ENCODE measurements at regions not wholly inside any gene's neighbourhood (a gene's known extent, or its start where the extent isn't known, plus 50 kb on each side); places are given as distances from the start of the nearest gene placed in this dataset.
"Not testable (repeated sequence)": the region's sequence is repeated elsewhere in the genome, so short reads cannot be mapped to it uniquely, and the experiment has no call there.

GRCh38 chr14:46417066-46417465, 234.5 kb downstream of the RPL10L start:
- H3K36me3 ChIP-seq (ENCODE audit: insufficient read depth, low read length), result no peaks in the 10 kb centered on the region
- no peak for TF ChIP-seq CTCF (IDR thresholded peaks at IDR 0.05; ENCODE audit: extremely low read depth, low read depth, low read length)
- H4K20me1 ChIP-seq (ENCODE audit: insufficient read depth, low read length), result no peaks in the 10 kb centered on the region

GRCh38 chr14:46404865-46405811, 246.4 kb downstream of the RPL10L start:
- Histone ChIP-seq H2AFZ (ENCODE audit: low read length) (no peak overlapping the region), H3K27ac (ENCODE audit: low read depth, low read length) (no peak overlapping the region), H3K4me3 (ENCODE audit: insufficient read depth, low read length) (no peak overlapping the region), H3K9me3 (ENCODE audit: low read depth, low read length) (peaks cover 2% of the 10 kb centered on the region), H3K27me3 (ENCODE audit: insufficient read depth, low read length) (no peaks in the 10 kb centered on the region), H3K4me1 (ENCODE audit: insufficient read depth, low read length) (no peaks in the 10 kb centered on the region), H3K4me2 (ENCODE audit: insufficient read depth, low read length) (no peak overlapping the region), H3K36me3 (ENCODE audit: insufficient read depth, low read length) (no peaks in the 10 kb centered on the region), H4K20me1 (ENCODE audit: insufficient read depth, low read length) (no peaks in the 10 kb centered on the region), H3K79me2 (ENCODE audit: insufficient read depth, low read length) (no peaks in the 10 kb centered on the region)
- no peak for DNase-seq (ENCODE audit: insufficient read length, low spot score, missing footprints)
- TF ChIP-seq CTCF (IDR thresholded peaks at IDR 0.05; ENCODE audit: extremely low read depth, low read depth, low read length), result no peak

More at GRCh38 chr14:46417066-46417465, 234.5 kb downstream of the RPL10L start:
- H3K9me3 ChIP-seq (ENCODE audit: low read depth, low read length), result no peaks in the 10 kb centered on the region
- no peak overlapping the region for H3K4me3 ChIP-seq (ENCODE audit: insufficient read depth, low read length)
- no peak overlapping the region for H3K27ac ChIP-seq (ENCODE audit: low read depth, low read length)
- no peaks in the 10 kb centered on the region for H3K4me1 ChIP-seq (ENCODE audit: insufficient read depth, low read length)
- no peaks in the 10 kb centered on the region for H3K79me2 ChIP-seq (ENCODE audit: insufficient read depth, low read length)
- no peak overlapping the region for H3K4me2 ChIP-seq (ENCODE audit: insufficient read depth, low read length)
- no peak for DNase-seq (ENCODE audit: insufficient read length, low spot score, missing footprints)
- H3K27me3 ChIP-seq (ENCODE audit: insufficient read depth, low read length), result no peaks in the 10 kb centered on the region
- H2AFZ ChIP-seq (ENCODE audit: low read length), result no peak overlapping the region

- not testable (repeated sequence) for H3K4me2 ChIP-seq (ENCODE audit: insufficient read depth, low read length); H4K20me1 ChIP-seq (ENCODE audit: insufficient read depth, low read length); H2AFZ ChIP-seq (ENCODE audit: low read length); H3K79me2 ChIP-seq (ENCODE audit: insufficient read depth, low read length); DNase-seq (ENCODE audit: insufficient read length, low spot score, missing footprints); H3K36me3 ChIP-seq (ENCODE audit: insufficient read depth, low read length); H3K4me3 ChIP-seq (ENCODE audit: insufficient read depth, low read length); H3K27me3 ChIP-seq (ENCODE audit: insufficient read depth, low read length); H3K9me3 ChIP-seq (ENCODE audit: low read depth, low read length); H3K4me1 ChIP-seq (ENCODE audit: insufficient read depth, low read length); H3K27ac ChIP-seq (ENCODE audit: low read depth, low read length)
These were observed 249.4 kb downstream of the RPL10L start for GRCh38 chr14:46402001-46402690.

- Histone ChIP-seq H3K9me3 (ENCODE audit: low read depth, low read length) (no peaks in the 10 kb centered on the region), H3K36me3 (ENCODE audit: insufficient read depth, low read length) (no peaks in the 10 kb centered on the region), H3K4me1 (ENCODE audit: insufficient read depth, low read length) (no peaks in the 10 kb centered on the region), H3K27ac (ENCODE audit: low read depth, low read length) (no peak overlapping the region), H4K20me1 (ENCODE audit: insufficient read depth, low read length) (no peaks in the 10 kb centered on the region), H3K4me2 (ENCODE audit: insufficient read depth, low read length) (no peak overlapping the region), H2AFZ (ENCODE audit: low read length) (no peak overlapping the region), H3K4me3 (ENCODE audit: insufficient read depth, low read length) (no peak overlapping the region), H3K27me3 (ENCODE audit: insufficient read depth, low read length) (no peaks in the 10 kb centered on the region), H3K79me2 (ENCODE audit: insufficient read depth, low read length) (no peaks in the 10 kb centered on the region)
- no peak for TF ChIP-seq CTCF (IDR thresholded peaks at IDR 0.05; ENCODE audit: extremely low read depth, low read depth, low read length)
- no peak for DNase-seq (ENCODE audit: insufficient read length, low spot score, missing footprints)
These were observed 250.5 kb downstream of the RPL10L start for GRCh38 chr14:46401066-46401465.
